K562 (cell line): ENCODE measurements at regions not wholly inside any gene's neighbourhood (a gene's known extent, or its start where the extent isn't known, plus 50 kb on each side); places are given as distances from the start of the nearest gene placed in this dataset.

ENCODE experiments used
- ATF1 ChIP-seq, 2 experiments: fragments of 450-650 bp in 1 of 2; IDR thresholded peaks; 2 replicates each; pipeline ENCODE4 v1.6.1; 2016; ENCODE audit warnings: missing compliant biosample characterization in 1 of 2, missing genetic modification characterization in 1 of 2
- CREB1 ChIP-seq, 2 experiments: sonication (generic) in 1 of 2; formaldehyde crosslinking in 1 of 2; IDR thresholded peaks; 2 replicates each; pipeline versions ENCODE4 v1.6.1 to v1.8.0; 2012 to 2022; ENCODE audit warnings: inconsistent platforms in 1 of 2, mild to moderate bottlenecking in 1 of 2, missing genetic modification reagents in 1 of 2, moderate library complexity in 1 of 2
- CREB3 ChIP-seq: fragments of 450-650 bp; conservative IDR thresholded peaks from 2 replicates; pipeline ENCODE4 v1.6.1; 2016; ENCODE audit warnings: missing genetic modification characterization, low read depth, mild to moderate bottlenecking, missing compliant biosample characterization, moderate library complexity
- CTBP1 ChIP-seq: fragments of 450-650 bp; IDR thresholded peaks from 2 replicates; pipeline ENCODE4 v1.6.1; 2016; ENCODE audit warnings: borderline replicate concordance
- CXXC5 ChIP-seq: fragments of 250-450 bp; sonication (Bioruptor Pico); IDR thresholded peaks from 2 replicates; pipeline ENCODE4 v1.8.0; 2022; ENCODE audit warnings: inconsistent platforms, mild to moderate bottlenecking, moderate library complexity
- GABPA ChIP-seq: fragments of 200-800 bp; sonication (Bioruptor generic); conservative IDR thresholded peaks from 2 replicates; pipeline ENCODE4 v1.6.1; 2016; ENCODE audit warnings: low read depth, missing genetic modification characterization, missing compliant biosample characterization
- TAF9B ChIP-seq: fragments of 450-650 bp; IDR thresholded peaks from 2 replicates; pipeline ENCODE4 v1.6.1; 2018; ENCODE audit warnings: mild to moderate bottlenecking; ENCODE audit not compliant: partially characterized antibody
- TAL1 ChIP-seq: fragments of 450-650 bp; IDR thresholded peaks from 2 replicates; pipeline ENCODE4 v1.6.1; 2016; ENCODE audit warnings: mild to moderate bottlenecking
- ZBTB40 ChIP-seq, 2 experiments: fragments of 450-650 bp in 1 of 2; sonication (generic) in 1 of 2; formaldehyde crosslinking in 1 of 2; IDR thresholded peaks; 2 replicates each; pipeline versions ENCODE4 v1.7.1 to v1.9.0; 2016 to 2022; ENCODE audit warnings: inconsistent platforms in 1 of 2, mild to moderate bottlenecking in 1 of 2, missing genetic modification reagents in 1 of 2
- ZBTB7A ChIP-seq: IDR thresholded peaks from 2 replicates; pipeline ENCODE4 v1.6.1; 2011; ENCODE audit warnings: low read depth, mild to moderate bottlenecking, low read length, moderate library complexity, borderline replicate concordance; ENCODE audit not compliant: control insufficient read depth
- ZNF124 ChIP-seq: sonication (generic); formaldehyde crosslinking; IDR thresholded peaks from 2 replicates; pipeline ENCODE4 v1.8.1; 2022; ENCODE audit warnings: missing genetic modification reagents
- ZNF239 ChIP-seq: fragments of 250-450 bp; sonication (Bioruptor Pico); IDR thresholded peaks from 2 replicates; pipeline ENCODE4 v1.4.0; 2020; ENCODE audit warnings: mild to moderate bottlenecking
- ZNF316 ChIP-seq: fragments of 450-650 bp; IDR thresholded peaks from 2 replicates; pipeline ENCODE4 v1.6.1; 2016
- TF ChIP-seq, protein P1 (sequence below): fragments of 250-450 bp; sonication (Bioruptor Pico); IDR thresholded peaks from 2 replicates; pipeline ENCODE4 v1.8.0; 2022; ENCODE audit warnings: inconsistent platforms

- TF ChIP-seq ZBTB40 (IDR thresholded peaks at IDR 0.05) = peak; percentile 64
- no peak for TF ChIP-seq ZBTB40 (CRISPR knock-in tag; IDR thresholded peaks at IDR 0.05)
- peak; percentile 51; the same call in 1 of the 2 replicates for TF ChIP-seq CREB1 (IDR thresholded peaks at IDR 0.05)
- no peak for TF ChIP-seq CREB1 (CRISPR knock-in tag; IDR thresholded peaks at IDR 0.05)
- no peak for TF ChIP-seq CREB3 (tag)
- no peak for TF ChIP-seq ZBTB7A
- TF ChIP-seq ZNF316 = peak; percentile 94
- no peak for TF ChIP-seq ATF1 (CRISPR knock-in tag; IDR thresholded peaks at IDR 0.05)
- peak; percentile 27; the same call in 1 of the 2 replicates for TF ChIP-seq ATF1 (tag; IDR thresholded peaks at IDR 0.05)
- no peak for TF ChIP-seq ZNF239
- peak; percentile 57 for TF ChIP-seq GABPA (tag)
- TF ChIP-seq CTBP1 = no peak
- TF ChIP-seq TAF9B = no peak
- no peak for TF ChIP-seq CXXC5 (CRISPR knock-in tag)
- TF ChIP-seq, protein P1, sequence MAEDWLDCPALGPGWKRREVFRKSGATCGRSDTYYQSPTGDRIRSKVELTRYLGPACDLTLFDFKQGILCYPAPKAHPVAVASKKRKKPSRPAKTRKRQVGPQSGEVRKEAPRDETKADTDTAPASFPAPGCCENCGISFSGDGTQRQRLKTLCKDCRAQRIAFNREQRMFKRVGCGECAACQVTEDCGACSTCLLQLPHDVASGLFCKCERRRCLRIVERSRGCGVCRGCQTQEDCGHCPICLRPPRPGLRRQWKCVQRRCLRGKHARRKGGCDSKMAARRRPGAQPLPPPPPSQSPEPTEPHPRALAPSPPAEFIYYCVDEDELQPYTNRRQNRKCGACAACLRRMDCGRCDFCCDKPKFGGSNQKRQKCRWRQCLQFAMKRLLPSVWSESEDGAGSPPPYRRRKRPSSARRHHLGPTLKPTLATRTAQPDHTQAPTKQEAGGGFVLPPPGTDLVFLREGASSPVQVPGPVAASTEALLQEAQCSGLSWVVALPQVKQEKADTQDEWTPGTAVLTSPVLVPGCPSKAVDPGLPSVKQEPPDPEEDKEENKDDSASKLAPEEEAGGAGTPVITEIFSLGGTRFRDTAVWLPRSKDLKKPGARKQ (CRISPR knock-in tag) = no peak
- TF ChIP-seq ZNF124 (CRISPR knock-in tag) = no peak
- TF ChIP-seq TAL1 = no peak
Observed at GRCh38 chr12:76936275-76937193, 57.7 kb upstream of the CSRP2 start (continued).
